HPDE6-E6E7 (cell line): ENCODE measurements at regions not wholly inside any gene's neighbourhood (a gene's known extent, or its start where the extent isn't known, plus 50 kb on each side); places are given as distances from the start of the nearest gene placed in this dataset.

Experiments
- DNase-seq: peaks from one replicate; pipeline ENCODE4 v3.0.0; 2011; ENCODE audit warnings: missing footprints; ENCODE audit errors: extremely low spot score

DNA sequence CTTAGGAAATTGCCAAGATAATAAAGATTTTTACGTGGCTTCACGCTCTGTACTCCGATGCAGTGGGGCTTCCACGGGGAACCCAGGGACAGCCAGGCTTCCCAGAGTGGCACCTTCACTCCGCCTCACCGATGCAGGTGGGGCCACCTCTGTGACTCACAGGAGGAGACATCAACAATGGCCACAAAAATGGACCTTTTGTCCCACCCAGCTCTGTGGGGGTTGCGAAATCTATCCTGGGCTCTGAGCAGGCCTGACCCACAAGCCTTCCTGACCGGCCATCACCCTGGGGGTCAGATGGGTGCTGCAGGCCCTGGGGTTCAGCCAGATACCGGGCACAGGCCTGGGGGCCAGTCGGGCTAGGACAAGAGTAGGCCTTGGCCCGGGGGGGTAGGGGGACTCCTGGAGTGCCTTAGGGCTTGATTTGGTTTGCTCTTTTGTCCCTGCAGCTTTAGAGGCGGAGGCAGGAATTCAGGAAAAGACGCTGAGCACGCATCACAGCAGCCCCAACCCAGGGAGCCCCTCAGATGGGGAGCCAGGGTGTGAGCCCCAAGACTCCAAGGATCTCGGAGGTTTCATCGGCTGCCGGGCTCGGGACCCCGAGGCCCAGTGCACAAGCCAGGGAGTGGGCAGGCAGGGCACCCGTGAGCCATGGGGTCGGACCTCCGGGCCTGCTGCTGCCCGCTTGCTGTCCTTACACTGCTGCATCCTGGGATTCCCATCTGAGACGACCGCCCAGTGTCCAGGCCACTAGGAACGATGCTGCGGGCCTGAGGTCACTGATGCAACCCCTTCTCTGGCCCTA is 136.5 kb upstream of the NKX1-1 start:
- DNase-seq: no peak

DNA sequence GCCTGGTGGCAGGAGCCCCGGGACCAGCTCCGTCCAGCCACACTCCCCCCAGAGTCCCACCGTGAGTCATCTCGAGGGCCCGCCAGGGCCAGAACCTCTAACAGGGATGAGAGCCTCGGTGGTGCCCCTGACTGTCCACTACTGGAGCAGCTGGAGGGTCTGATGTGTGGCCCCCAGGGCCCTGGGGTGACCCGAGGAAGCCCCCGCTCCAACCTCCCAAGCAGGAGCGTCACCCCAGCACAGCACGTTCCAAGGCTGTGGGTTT is 135.9 kb upstream of the NKX1-1 start:
- no peak for DNase-seq

DNA sequence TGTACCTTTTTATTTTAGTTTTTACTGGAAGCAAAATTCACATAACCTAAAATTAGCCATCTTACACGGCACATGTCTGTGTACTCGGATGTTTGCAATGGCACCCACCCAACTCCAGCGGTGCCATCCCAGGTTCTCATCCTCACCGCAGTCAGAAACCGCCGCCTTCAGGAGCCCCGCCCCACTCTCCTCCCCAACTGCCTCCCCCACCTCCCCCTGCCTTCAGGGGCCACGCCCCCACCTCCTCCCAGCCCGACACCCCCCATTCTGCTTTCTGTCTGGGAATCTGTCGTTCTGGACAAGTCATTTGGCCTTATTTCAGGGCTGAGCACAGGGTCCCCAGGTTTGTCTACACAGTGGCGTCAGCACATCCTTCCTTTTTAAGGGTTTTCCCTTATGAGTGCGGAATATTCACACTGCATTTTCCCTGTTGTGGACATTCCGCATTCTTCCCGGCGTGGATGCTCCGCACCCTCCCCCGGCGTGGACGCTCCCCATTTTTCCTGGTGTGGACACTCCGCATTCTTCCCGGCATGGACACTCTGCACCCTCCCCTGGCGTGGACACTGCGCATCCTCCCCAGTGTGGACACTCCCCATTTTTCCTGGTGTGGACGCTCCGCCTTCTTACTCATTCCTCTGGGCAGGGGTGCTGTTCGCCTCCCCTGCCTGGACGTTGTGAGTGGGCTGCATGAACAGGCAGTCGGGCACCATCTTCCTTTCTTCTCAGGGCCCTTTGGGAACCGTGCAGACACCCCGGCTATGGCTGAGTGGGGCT is 135.4 kb upstream of the NKX1-1 start:
- DNase-seq: no peak

DNA sequence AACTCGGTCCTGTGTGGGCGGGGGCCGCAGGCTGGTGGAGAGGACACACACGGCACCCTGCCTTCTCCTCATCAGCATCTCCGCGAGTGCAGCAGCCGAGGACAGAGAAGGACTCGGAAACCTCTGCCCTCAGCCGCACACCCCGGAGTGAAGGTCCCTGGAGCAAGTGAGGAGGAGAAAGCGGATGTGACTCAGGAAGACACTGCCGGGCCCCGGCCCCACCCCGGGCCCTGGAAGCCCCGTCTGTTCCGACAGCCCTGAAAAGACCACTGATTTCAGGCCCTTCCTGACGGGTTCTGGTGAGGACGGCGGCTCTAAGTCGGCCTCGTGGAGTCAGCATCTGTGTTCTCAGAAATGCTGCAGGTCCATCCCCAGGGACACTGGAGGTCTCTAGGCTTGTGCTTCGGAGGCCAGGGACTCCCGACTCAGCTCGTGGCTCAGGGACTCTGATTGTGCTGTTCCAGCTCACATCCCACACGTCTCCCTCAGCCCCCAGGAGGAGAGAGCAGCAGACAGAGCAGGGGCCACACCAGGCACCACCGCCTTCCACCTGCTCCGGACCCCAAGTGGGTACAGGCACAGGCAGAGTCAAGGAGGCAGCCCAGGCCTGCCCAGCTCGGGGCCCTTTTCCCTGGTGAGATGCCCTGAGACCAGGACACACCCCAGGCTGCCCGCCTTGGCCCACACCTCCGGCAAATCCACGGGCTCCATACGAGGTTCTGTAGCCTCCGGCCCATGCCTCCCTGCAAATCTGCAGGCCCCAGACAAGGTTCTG is 134.5 kb upstream of the NKX1-1 start:
- DNase-seq: no peak

DNA sequence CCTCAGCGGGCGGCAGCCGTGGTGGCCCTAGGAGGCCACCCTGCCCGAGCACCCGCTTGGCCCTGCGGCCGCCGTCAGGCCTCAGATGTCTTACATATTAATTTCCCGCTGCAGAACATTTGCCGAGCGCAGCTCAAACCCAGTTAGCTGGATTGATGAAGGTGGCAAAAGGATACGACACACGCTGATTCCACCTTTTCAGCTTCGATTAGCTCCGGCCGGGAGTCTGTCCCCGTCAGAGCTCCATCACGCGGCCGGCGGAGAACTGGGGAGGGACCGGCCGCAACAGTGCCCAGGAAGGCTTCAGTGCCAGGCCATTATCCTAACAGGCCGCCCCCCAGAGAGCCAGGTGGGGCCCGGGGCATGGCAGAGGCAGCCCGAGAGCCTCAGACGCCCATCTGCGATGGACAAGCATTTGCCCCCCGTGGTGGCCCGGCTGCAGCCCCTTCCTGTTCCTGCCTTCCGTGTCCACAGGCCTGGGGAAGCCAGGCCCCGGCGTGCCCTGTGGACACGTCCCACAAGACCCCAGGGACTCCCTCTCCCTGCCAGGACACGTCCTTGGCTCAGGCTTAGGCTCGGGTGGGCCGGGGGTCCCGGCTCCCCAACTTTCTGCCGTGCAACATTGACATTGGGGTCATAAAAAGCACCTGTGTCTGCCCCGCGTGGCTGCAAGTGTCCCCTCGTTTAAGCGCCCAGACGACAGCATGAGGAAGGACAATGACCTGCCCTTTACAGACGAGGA is 133.8 kb upstream of the NKX1-1 start:
- no peak for DNase-seq

DNA sequence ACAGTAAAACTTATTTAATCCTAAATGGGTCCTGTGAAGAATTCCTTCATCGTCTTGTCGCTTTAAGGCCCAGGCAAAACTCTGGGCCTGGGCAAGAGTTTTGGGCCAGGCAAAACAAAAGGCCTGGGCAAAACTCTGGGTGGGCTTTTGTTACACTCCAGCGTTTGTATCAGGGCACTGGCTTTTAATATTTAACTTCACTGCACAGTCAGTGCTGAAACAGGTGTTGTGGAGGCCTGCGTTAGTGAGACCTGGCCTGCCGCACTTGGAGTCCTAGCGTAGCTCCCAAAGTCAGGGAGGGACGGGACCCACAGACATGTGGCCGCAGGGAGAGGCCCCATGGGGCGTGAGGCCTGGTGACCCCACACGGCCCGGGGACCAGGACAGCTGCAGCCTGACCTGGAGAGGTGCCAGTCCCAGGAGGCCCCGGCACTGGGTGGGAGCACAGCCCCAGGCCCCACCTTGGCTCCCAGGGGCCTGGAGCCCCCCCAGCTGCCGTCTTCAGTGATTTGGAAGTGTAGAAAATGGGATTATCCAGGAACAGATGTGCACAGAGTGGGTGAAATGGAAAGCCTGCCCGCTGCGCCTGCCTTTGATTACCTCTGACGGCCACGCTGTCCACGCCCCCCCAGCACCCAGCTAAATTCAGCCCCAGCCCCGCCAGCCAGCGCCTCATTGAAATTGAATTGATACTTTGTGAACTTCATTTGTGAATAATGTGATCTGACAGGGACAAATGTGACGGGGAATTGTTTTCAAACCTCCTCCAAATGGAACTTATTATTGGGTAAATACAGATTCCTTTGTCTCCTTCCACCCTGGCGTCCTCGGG is 132.9 kb upstream of the NKX1-1 start:
- no peak for DNase-seq

DNA sequence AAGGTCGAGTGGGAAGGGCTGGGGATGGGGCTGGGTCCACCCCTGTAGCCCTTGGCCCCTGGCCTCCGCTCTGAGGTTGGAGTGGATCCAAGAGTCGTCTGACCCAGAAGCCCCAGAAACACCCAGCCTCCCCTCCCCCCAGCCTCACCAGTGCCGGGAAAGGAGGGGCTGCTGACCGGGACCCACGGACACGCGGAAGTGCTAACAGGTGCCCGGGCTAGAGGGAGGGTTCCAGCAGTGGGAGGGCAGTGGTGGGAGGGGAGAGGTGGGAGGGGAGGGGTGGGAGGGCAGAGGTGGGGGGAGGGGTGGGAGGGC is 131.8 kb upstream of the NKX1-1 start:
- DNase-seq: no peak

DNA sequence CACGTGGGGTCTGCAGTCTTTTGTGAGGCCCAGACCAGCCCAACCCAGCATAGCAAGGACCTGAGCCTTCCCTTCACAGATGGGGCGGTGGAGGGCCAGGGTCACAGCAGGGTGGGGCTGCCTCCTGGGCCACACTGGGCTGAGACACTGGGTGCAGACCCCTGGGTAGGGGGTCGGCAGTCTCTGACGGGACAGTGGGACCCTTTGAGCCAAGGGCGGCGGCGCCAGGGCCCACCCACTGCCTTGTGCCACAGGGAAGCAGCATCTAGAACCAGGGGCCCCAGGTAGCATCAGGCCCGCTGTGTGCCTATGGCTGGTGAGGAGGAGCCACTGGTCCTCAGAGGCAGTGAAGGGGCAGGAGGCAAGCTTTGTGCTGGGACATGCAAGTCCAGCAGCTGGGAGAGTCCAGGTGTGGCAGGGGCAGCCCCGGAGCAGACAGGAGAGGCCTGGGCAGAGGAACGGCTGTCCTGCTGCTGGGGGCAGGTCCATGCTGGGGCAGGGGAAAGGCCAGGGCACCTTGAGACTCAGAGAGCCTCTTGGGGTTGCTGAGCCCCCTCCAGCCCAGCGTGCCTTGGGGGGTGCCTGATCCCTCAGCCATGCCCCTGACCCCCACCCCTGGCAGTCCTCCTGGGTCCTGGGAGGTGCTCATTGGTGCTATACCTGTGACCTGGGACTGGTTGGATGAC is 131.3 kb upstream of the NKX1-1 start:
- DNase-seq: no peak

DNA sequence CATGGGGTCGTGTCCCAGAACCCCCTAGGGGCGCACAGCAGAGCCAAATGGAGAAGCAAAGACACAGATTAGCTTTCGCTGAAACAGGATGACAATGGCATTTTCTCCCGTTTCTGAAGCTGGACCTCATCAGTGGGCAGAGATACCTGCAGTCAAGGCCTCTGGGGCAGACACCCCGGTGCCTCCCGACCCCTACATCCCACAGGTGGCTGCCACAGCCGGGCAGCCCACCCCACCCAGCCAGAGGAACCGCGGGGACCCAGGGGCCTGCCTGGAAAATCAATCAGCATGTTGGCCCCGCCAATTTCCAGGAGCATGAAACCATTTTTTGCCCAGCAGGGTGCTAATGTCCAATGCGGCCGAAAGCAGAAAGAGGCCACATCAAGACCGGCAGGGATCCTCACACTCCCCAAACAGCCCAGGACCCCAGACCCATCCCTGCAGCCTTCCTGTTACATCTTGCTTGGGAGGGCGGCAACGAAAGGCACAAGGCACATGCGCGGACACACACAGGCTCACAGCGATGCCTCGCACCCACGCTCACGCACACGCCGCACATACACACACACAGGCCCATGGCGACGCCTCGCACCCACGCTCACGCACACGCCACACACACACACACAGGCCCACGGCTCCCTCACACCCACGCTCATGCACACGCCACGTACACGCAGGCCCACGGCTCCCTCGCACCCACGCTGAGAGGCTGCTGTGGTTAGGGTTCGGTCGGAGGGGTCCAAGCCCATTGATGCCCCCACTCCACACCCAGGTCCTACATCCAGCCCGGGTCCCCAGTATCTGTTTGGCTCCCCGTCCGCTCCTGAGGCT is 130.6 kb upstream of the NKX1-1 start:
- no peak for DNase-seq

DNA sequence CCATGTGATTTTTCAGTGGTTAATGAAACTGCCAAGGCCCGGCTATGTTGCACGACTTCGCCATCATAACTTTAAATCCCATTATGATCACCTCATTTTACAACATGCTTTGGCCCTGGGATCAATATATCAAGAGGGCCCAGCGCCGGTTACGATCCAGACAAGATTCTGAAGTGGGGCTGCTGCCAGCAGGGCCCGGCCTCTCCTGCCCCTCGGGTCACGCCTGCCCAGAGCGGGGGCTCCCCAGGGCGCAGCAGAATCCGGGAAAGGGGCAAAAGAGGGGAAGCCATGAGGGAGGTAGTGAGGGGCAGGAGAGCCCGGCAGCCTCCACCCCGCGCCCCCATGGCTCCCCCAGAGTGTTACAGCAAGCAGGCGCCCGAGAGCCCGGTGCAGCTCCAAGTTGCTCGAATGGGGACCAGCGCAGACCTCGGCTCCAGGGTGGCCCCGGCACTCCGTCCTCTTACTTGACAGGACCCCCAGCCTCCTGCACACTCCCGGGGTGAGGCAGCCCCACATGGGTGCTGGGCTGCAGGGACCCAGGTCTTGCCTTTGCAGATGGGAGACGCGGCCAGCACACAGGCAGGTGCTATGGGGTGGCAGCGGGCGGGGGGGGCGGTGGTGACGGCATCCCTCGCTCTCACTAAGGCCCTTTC is 129.8 kb upstream of the NKX1-1 start:
- DNase-seq: no peak

DNA sequence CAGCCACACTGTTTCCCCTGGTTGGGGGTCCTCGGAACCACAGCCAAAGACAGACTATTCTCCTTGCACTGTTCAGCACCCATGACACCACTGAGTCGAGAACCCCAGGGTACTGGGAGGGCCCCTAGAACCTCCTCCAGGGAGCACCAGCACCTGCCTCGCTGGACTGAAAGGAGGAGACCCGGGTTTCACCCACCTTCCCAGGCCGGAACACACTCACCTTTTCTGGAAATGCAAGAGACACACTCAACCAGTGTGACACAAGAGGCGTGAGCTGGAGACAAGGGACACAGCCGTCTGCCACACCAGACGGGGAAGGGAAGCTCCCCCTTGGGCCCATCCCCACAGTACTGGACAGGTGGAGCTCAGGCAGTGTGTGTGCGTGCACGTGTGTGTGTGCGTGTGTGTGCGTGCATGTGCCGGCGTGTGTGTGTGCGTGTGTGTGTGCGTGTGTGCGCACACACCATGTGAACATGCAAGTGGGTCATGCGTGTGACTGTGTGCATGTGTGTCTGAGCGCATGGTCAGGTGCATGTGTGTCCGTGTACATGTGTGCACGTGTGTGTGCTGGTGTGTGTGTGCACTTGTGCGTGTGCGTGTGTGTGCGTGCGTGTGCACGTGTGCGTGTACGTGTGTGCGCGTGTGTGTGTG is 128.8 kb upstream of the NKX1-1 start:
- no peak for DNase-seq

DNA sequence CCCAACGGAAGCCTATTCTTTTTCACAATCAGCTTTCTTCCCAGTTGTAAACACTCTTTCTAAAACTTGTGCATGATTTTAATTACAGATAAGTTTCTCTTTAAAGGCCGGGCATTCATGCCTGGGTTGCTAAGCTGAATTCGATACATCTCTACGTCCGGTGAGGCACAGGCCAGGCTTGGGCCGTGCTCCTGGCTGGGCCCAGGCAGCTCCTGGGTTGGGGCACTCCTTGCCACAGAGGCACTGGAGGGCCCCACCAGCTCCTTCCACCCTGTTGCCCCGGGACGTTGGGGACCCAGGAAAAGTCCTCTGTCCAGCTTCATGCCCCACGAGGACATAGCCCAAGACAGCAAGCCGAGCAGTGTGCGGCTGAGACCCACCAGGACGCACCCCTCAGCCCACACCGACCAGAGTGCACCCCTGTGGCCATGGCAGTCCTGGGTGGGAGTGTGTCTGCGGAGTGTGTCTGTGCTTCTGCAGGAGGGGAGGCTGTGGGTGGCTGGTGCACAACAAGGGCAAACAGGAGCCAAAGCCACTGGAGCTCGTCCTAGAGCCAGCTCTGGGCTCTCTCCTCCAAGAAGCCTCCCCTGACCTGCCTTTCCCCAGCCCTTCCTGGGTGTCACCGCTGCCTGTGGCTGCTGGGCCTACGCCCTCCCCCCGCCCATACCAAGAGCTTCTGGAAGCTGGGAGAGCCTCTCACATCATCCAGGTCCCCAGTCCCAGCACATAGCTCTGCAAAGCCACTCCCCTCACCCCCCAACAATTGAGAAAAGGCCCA is 128.0 kb upstream of the NKX1-1 start:
- no peak for DNase-seq

DNA sequence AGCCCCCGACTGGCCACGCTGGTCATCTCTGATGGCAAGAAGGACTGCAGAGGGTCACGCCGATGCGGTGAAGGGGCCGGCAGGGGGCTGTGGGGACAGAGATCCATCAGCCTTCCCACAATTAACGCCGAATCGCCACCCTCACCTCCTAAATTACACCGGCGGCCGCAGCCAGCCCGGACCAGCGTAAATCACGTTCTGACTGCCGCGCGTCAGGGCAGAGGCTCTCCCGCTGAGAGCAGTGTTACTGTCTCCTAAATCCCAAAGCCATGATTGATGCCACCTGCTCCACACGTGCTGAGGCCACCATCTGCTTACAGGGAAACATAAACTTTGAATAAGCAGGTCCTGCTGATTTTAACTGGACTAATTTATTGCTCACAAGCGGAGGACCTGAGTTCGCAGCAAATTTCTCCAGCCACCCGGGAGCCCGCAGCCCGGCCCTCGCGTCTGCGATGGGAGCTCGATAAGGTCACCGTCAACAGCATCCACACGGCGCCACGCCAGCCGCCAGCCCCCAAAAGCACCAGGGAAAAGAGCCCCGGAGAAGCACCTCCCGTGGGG is 127.3 kb upstream of the NKX1-1 start:
- DNase-seq: no peak

DNA sequence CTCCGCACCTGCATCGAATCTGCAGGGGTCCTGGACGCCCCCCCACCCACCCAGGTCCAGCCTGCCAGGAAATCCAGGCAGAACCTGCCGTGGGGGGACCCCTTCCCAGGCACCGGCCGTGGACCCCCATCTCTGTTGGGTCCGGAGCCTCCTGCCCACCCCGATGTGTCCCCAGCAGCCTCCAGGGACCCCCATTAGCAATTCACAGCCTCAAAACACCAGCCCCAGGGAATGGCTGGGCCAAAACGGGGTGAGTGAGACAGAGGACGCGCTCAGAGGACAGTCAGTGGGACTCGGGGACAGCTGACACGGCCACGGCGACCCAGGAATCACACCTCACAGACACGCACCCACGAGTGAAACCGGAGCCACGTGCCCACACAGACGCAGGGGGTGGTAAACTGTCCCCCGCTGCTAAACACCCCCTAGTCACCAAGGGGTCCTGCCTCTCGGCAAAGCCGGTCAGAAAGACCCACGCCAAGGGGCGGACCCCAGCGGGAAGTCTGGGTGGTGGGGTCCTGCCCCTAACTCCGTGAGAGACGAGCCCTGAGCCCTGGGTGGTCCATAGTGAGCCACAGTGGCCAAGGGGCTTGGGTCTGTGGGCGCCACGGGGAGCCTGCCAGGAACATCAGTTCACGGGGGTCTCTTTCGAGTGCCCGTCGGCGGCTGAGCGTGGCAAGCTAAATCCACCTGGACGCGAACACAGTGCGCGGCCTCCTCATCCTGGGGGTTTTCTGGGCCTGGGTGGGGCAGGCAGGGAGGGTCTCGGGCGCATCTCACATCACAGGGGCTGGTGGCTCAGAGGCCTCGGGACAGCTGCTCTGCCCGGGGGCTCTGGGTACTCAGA is 126.5 kb upstream of the NKX1-1 start:
- DNase-seq: no peak

DNA sequence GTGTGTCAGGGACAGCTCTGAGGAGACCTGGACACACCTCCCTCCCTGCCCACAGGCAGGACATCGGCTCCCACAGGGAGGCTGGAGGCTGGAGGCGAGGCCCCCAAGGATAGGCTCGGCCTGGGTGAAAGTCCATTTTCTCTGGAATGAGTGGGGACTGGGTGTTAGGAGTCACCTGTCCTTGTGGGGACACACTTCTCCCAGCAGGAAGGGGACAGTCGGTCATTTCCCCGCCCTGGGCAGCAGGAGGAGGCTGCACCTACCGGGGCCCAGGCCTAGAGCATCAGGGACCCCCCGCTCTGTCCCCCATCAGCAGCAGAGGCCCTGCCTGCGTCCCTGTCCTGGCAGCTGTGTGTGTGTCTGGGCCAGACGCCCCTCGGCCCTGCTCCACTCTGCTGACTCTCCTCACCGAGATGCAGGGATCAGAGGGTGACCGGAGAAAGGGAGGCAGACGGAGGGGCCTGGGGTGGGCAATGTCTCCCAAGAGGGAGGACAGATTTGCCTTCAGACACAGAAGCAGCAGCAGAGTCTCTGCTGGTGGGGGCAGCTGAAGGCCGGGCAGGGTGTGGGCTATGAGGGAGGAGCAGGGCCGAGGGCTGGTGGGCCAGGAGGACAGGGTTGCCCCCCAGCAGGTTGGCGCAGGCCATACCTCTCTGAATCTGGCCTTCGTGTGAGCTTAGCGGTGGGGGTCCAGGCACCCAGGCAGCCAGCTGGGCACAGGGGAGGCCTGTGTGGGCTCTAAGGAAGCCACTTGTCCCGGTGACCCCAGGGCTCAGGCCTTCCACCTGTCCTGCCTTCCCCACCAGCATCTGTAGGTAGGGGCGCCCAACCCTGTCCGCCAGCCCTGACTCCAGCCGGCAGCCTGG is 125.7 kb upstream of the NKX1-1 start:
- no peak for DNase-seq

DNA sequence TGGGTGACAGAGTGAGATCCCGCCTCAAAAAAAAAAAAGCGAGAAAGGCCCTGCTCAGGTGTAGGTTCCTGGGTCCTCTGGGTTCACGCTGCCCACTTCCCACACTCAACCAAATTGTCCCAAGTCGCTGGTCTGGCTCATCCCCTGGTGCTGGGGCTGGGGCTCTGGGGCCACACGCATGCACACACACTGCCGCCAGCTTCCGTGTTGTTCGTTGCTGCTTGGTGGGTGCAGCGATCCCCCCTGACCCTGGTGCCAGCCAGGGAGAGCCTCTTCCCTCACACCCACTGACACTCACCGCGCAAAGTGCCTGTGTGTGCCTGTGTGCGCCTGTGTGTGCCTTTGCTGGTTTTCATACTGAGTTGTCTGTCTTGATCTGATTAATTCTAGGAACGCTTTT is 124.1 kb upstream of the NKX1-1 start:
- no peak for DNase-seq
